ENCODE measurements at regions not wholly inside any gene's neighbourhood (a gene's known extent, or its start where the extent isn't known, plus 50 kb on each side); places are given as distances from the start of the nearest gene placed in this dataset.

- no peak for TF ChIP-seq CTCF (IDR thresholded peaks at IDR 0.05)
- no peak for TF ChIP-seq POLR2A (IDR thresholded peaks at IDR 0.05)
These were observed 949.5 kb upstream of the CDH8 start for GRCh38 chr16:62985722-62986121.

Measured in thyroid gland (tissue), 4 donors.